PFSK-1 (cell line): ENCODE measurements at regions not wholly inside any gene's neighbourhood (a gene's known extent, or its start where the extent isn't known, plus 50 kb on each side); places are given as distances from the start of the nearest gene placed in this dataset.

ENCODE experiments used
- FOXP2 ChIP-seq: optimal IDR thresholded peaks from 2 replicates; pipeline ENCODE3; 2011; ENCODE audit warnings: borderline replicate concordance, control low read depth, inconsistent platforms; ENCODE audit not compliant: insufficient read depth; ENCODE audit errors: extremely low read length, extremely low read depth
- POLR2AphosphoS5 ChIP-seq: IDR thresholded peaks from 2 replicates; pipeline ENCODE4 v1.6.1; 2012; ENCODE audit warnings: low read depth, mild to moderate bottlenecking, control low read depth, low read length, moderate library complexity
- REST ChIP-seq, 2 experiments: IDR thresholded peaks; 2 replicates each; pipeline versions ENCODE4 v1.6.1 to v1.8.0; 2011 to 2012; ENCODE audit warnings: low read depth in 2 of 2, low read length in 2 of 2, control low read depth in 1 of 2, inconsistent platforms in 1 of 2, mild to moderate bottlenecking in 1 of 2, moderate library complexity in 1 of 2; ENCODE audit not compliant: insufficient read depth in 1 of 2
- SIN3A ChIP-seq: IDR thresholded peaks from 2 replicates; pipeline ENCODE4 v1.6.1; 2012; ENCODE audit warnings: mild to moderate bottlenecking, low read length, moderate library complexity, borderline replicate concordance; ENCODE audit not compliant: insufficient read depth
- TAF1 ChIP-seq: IDR thresholded peaks from 2 replicates; pipeline ENCODE4 v1.6.1; 2012; ENCODE audit warnings: low read length, control low read depth, borderline replicate concordance; ENCODE audit not compliant: insufficient read depth

- TF ChIP-seq POLR2AphosphoS5 (no peak), TAF1 (no peak), SIN3A (no peak), FOXP2 (no peak), REST (IDR thresholded peaks at IDR 0.05; ENCODE audit: insufficient read depth in 1 of 2, low read depth in 2 of 2, low read length in 2 of 2) (no peak)
Observed at GRCh38 chr20:40481743-40482458, 207.1 kb downstream of the MAFB start.

- TF ChIP-seq SIN3A (no peak), POLR2AphosphoS5 (no peak), TAF1 (no peak), REST (IDR thresholded peaks at IDR 0.05; ENCODE audit: insufficient read depth in 1 of 2, low read depth in 2 of 2, low read length in 2 of 2) (no peak)
Observed at GRCh38 chr20:40481337-40481736, 207.7 kb downstream of the MAFB start.

- no peak for TF ChIP-seq SIN3A
- no peak for TF ChIP-seq TAF1
- no peak for TF ChIP-seq POLR2AphosphoS5
- TF ChIP-seq FOXP2: no peak
- TF ChIP-seq REST (IDR thresholded peaks at IDR 0.05; ENCODE audit: insufficient read depth in 1 of 2, low read depth in 2 of 2, low read length in 2 of 2): no peak
Observed at GRCh38 chr20:40477805-40478204, 211.2 kb downstream of the MAFB start.

- no peak for TF ChIP-seq TAF1
- no peak for TF ChIP-seq POLR2AphosphoS5
- no peak for TF ChIP-seq REST (IDR thresholded peaks at IDR 0.05; ENCODE audit: insufficient read depth in 1 of 2, low read depth in 2 of 2, low read length in 2 of 2)
- no peak for TF ChIP-seq FOXP2
- TF ChIP-seq SIN3A: no peak
Observed at GRCh38 chr20:40476461-40476860, 212.6 kb downstream of the MAFB start.

- TF ChIP-seq SIN3A (no peak), POLR2AphosphoS5 (no peak), TAF1 (no peak), FOXP2 (no peak), REST (IDR thresholded peaks at IDR 0.05; ENCODE audit: insufficient read depth in 1 of 2, low read depth in 2 of 2, low read length in 2 of 2) (no peak)
Observed at GRCh38 chr20:40472905-40473304, 216.1 kb downstream of the MAFB start.
